Spleen (tissue), 11 donors: ENCODE measurements at regions not wholly inside any gene's neighbourhood (a gene's known extent, or its start where the extent isn't known, plus 50 kb on each side); places are given as distances from the start of the nearest gene placed in this dataset.

ENCODE experiments used
- DNase-seq: peaks from one replicate; pipeline ENCODE4 v3.0.0-alpha.2; 2020
- H3K27ac ChIP-seq, 8 donors: fragments of 200-600 bp; sonication (generic) in 7 of 8; 1 replicate in 4 of 8; 2 replicates in 4 of 8; pipeline versions ENCODE4 v1.5.0 to v1.8.0; 2016 to 2021; ENCODE audit warnings: inconsistent platforms in 4 of 8, mild to moderate bottlenecking in 4 of 8, moderate library complexity in 1 of 8
- H3K27me3 ChIP-seq, 7 donors: fragments of 200-600 bp; sonication (generic) in 6 of 7; replicated peaks in 1 of 7; 1 replicate in 4 of 7; 2 replicates in 3 of 7; pipeline versions ENCODE4 v1.5.0 to v1.8.0; 2016 to 2021; ENCODE audit warnings: inconsistent platforms in 3 of 7, mild to moderate bottlenecking in 1 of 7
- H3K36me3 ChIP-seq, 6 donors: fragments of 200-600 bp; sonication (generic) in 5 of 6; 1 replicate in 4 of 6; 2 replicates in 2 of 6; pipeline versions ENCODE4 v1.5.0 to v1.8.0; 2016 to 2021; ENCODE audit warnings: inconsistent platforms in 2 of 6
- H3K4me1 ChIP-seq, 6 donors: fragments of 200-600 bp; sonication (generic) in 5 of 6; 1 replicate in 3 of 6; 2 replicates in 3 of 6; pipeline versions ENCODE4 v1.5.0 to v1.8.0; 2016 to 2021; ENCODE audit warnings: inconsistent platforms in 3 of 6
- H3K4me3 ChIP-seq, 8 donors: fragments of 200-600 bp; sonication (generic) in 7 of 8; 1 replicate in 4 of 8; 2 replicates in 4 of 8; pipeline versions ENCODE4 v1.5.0 to v1.8.0; 2016 to 2021; ENCODE audit warnings: inconsistent platforms in 4 of 8, mild to moderate bottlenecking in 4 of 8, moderate library complexity in 2 of 8
- H3K9me3 ChIP-seq, 8 donors: fragments of 200-600 bp; sonication (generic) in 7 of 8; 1 replicate in 4 of 8; 2 replicates in 4 of 8; pipeline versions ENCODE4 v1.5.0 to v1.8.0; 2016 to 2021; ENCODE audit warnings: inconsistent platforms in 4 of 8
- POLR2A ChIP-seq, 3 donors: fragments of 450-650 bp; IDR thresholded peaks; one replicate each; pipeline ENCODE4 v1.5.1; 2017; ENCODE audit warnings: antibody characterized with exemption in 3 of 3, mild to moderate bottlenecking in 1 of 3
- POLR2AphosphoS5 ChIP-seq, 3 donors: sonication (generic); formaldehyde crosslinking; IDR thresholded peaks; one replicate each; pipeline ENCODE4 v1.5.1; 2017; ENCODE audit warnings: antibody characterized with exemption in 3 of 3
- WGBS, 5 donors: extraction: QIAGEN DNeasy Blood & Tissue Kit in 3 of 5; methylation state at CpG; one replicate each; pipeline versions ENCODE4 v1.1.5 to v1.1.7; 2013 to 2018; 5-methylcytosine and 5-hydroxymethylcytosine counted together
- intact Hi-C: fragments of 100-400 bp; cut with DNase I; formaldehyde crosslinking; loops from one replicate; pipeline ENCODE4 v1.15.0; 2023; ENCODE audit warnings: low total_unique reads
- TF ChIP-seq, protein P1 (sequence below), 11 experiments: fragments of 200-600 bp in 7 of 11; fragments of 450-650 bp in 4 of 11; sonication (generic) in 4 of 11; IDR thresholded peaks in 8 of 11; conservative IDR thresholded peaks in 3 of 11; 1 replicate in 7 of 11; 2 replicates in 4 of 11; pipeline versions ENCODE4 v1.4.0 to v1.8.0; 2016 to 2021; ENCODE audit warnings: antibody characterized with exemption in 11 of 11, inconsistent platforms in 4 of 11, mild to moderate bottlenecking in 1 of 11
- donor health status: healthy with polysubstance abuse.
- donor health status: DM: no; HTN: no; CAD: no; lungs with moderate emphysema.
- donor health status: DM: no; HTN: no; CAD: no.
- donor health status: Bipolar disorder and iron deficiency.
- donor health status: healthy.
- donor health status: DM: no; HTN: no; CAD: no.
- donor health status: DM: yes; HTN: yes; CAD: no.

DNA sequence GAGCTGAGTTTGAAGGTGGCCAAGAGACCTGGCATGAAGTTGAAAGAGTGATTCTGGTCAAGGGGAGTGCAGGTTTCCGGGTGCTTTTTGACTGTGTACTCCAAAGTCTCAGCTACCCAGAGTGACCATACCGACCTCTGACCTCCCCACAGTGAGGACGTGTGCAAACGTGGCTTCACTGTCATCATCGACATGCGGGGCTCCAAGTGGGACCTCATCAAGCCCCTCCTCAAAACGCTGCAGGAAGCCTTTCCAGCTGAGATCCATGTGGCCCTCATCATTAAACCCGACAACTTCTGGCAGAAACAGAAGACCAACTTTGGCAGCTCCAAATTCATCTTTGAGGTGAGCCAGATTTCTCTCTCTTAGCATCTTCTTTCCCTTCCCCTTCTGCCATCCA, 272.4 kb upstream of the ROPN1 start:
- no peak overlapping the region for H3K27ac ChIP-seq
- no peaks in the 10 kb centered on the region for H3K27me3 ChIP-seq
- H3K4me3 ChIP-seq = no peak overlapping the region
- peaks cover 0 to 6% (median 0%) of the 10 kb centered on the region in 6 donors for H3K4me1 ChIP-seq
- intact Hi-C loops = no loop called here
- WGBS, 5 donors = 77 to 93% (median 92%) methylated on average over 8 of the region's 8 CpGs
- DNase-seq = no peak
- H3K36me3 ChIP-seq = peaks cover 0 to 10% (median 0%) of the 10 kb centered on the region in 6 donors
- no peak for TF ChIP-seq POLR2A (IDR thresholded peaks at IDR 0.05)
- TF ChIP-seq, protein P1, sequence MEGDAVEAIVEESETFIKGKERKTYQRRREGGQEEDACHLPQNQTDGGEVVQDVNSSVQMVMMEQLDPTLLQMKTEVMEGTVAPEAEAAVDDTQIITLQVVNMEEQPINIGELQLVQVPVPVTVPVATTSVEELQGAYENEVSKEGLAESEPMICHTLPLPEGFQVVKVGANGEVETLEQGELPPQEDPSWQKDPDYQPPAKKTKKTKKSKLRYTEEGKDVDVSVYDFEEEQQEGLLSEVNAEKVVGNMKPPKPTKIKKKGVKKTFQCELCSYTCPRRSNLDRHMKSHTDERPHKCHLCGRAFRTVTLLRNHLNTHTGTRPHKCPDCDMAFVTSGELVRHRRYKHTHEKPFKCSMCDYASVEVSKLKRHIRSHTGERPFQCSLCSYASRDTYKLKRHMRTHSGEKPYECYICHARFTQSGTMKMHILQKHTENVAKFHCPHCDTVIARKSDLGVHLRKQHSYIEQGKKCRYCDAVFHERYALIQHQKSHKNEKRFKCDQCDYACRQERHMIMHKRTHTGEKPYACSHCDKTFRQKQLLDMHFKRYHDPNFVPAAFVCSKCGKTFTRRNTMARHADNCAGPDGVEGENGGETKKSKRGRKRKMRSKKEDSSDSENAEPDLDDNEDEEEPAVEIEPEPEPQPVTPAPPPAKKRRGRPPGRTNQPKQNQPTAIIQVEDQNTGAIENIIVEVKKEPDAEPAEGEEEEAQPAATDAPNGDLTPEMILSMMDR (IDR thresholded peaks at IDR 0.05 in 8 of 11, conservative IDR thresholded peaks at IDR 0.05 in 3 of 11) = no peak
- no peak for TF ChIP-seq POLR2AphosphoS5 (IDR thresholded peaks at IDR 0.05)
- H3K9me3 ChIP-seq = no peaks in the 10 kb centered on the region

DNA sequence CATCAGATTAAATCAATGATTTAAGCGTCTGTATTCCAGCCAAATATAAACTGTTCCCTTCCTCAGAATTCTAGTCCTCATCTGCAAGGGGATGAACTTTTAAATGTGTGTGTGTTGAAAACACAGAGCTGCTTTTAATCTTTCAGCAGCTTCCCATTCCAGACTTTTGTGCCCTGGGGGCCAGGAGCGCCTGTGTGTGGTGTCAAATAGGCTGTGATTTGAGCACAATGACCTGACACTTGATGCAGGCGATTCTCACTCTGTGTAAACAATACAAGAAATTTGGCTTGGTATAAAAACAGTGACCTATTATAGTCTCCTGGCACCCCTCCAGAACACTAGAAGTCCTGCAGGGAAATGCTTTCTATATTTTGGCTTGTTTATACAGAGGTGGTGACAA, 274.6 kb upstream of the ROPN1 start:
- no peaks in the 10 kb centered on the region for H3K9me3 ChIP-seq
- no peak for DNase-seq
- peaks cover 0 to 10% (median 0%) of the 10 kb centered on the region in 6 donors for H3K36me3 ChIP-seq
- H3K4me1 ChIP-seq = peaks cover 0 to 22% (median 2%) of the 10 kb centered on the region in 6 donors
- intact Hi-C loops = no loop called here
- WGBS, 5 donors = 71 to 84% (median 79%) methylated on average over 3 of the region's 3 CpGs
- no peak for TF ChIP-seq POLR2A (IDR thresholded peaks at IDR 0.05)
- TF ChIP-seq POLR2AphosphoS5 (IDR thresholded peaks at IDR 0.05) = no peak
- TF ChIP-seq, protein P1 (IDR thresholded peaks at IDR 0.05 in 8 of 11, conservative IDR thresholded peaks at IDR 0.05 in 3 of 11) = no peak
- H3K4me3 ChIP-seq = no peak overlapping the region
- H3K27me3 ChIP-seq = no peaks in the 10 kb centered on the region
- no peak overlapping the region for H3K27ac ChIP-seq

DNA sequence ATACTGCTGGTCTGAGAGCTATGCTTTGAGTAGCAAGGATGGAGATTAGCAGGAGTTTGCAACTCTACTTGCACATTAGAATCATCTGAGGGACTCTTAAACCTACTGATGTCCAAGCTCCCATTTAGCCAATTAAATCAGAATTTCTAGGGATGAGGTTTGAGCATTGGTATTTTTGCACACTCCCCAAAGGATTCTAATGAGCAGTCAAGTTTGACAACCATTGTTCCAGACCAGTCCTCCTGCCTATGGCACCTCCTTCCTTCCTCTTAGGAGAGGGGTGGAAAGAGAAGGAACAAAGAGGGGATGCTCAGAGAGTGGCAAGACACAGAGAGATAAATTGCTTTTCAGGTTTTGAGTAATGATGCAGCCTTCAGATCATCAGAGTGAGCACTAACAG, 275.5 kb upstream of the ROPN1 start:
- Histone ChIP-seq H3K27ac (peak overlapping the region in 1 of 8 donors; percentile 4), H3K4me1 (peaks cover 0 to 26% (median 4%) of the 10 kb centered on the region in 6 donors), H3K9me3 (no peaks in the 10 kb centered on the region)

DNA sequence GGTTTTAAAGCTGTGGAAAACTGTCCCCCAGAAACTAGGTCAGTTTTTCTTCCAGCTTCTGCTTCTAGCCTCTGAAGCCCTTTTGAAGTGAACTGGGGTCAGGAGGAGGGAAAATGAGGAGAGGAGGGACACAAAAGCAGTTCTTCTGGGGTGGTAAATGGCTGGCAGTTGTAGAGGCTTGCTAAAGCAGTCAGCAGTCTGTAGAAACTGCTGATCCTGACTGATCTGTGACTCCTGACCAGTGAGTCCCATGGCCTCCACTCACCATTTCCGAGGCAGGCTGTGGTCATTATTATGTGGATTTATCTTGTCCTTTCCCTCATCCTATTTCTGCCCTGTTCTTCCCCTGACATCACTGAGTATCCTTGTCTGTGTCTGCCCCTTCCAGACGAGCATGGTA, 276.4 kb upstream of the ROPN1 start:
- Histone ChIP-seq H3K27ac (peak overlapping the region in 3 of 8 donors; percentile 2 to 54 (median 3)), H3K4me1 (peaks cover 0 to 30% (median 7%) of the 10 kb centered on the region in 6 donors), H3K4me3 (no peak overlapping the region), H3K9me3 (no peaks in the 10 kb centered on the region), H3K36me3 (peaks cover 0 to 10% (median 0%) of the 10 kb centered on the region in 6 donors), H3K27me3 (no peaks in the 10 kb centered on the region)
- TF ChIP-seq POLR2A (IDR thresholded peaks at IDR 0.05) (no peak), POLR2AphosphoS5 (IDR thresholded peaks at IDR 0.05) (no peak)
- TF ChIP-seq, protein P1 (IDR thresholded peaks at IDR 0.05 in 8 of 11, conservative IDR thresholded peaks at IDR 0.05 in 3 of 11) = no peak
- no peak for DNase-seq
- intact Hi-C loops = no loop called here
- WGBS, 5 donors = 52 to 78% (median 75%) methylated on average over 2 of the region's 2 CpGs

More for the DNA sequence above, 275.5 kb upstream of the ROPN1 start:
- H3K4me3 ChIP-seq = no peak overlapping the region
- H3K27me3 ChIP-seq = no peaks in the 10 kb centered on the region
- TF ChIP-seq, protein P1 (IDR thresholded peaks at IDR 0.05 in 8 of 11, conservative IDR thresholded peaks at IDR 0.05 in 3 of 11) = no peak
- TF ChIP-seq POLR2A (IDR thresholded peaks at IDR 0.05) = no peak
- no peak for TF ChIP-seq POLR2AphosphoS5 (IDR thresholded peaks at IDR 0.05)
- intact Hi-C loops = no loop called here
- DNase-seq = no peak
- peaks cover 0 to 10% (median 0%) of the 10 kb centered on the region in 6 donors for H3K36me3 ChIP-seq
